ENCODE measurements at regions not wholly inside any gene's neighbourhood (a gene's known extent, or its start where the extent isn't known, plus 50 kb on each side); places are given as distances from the start of the nearest gene placed in this dataset.
"Not testable (repeated sequence)": the region's sequence is repeated elsewhere in the genome, so short reads cannot be mapped to it uniquely, and the experiment has no call there.

DNA sequence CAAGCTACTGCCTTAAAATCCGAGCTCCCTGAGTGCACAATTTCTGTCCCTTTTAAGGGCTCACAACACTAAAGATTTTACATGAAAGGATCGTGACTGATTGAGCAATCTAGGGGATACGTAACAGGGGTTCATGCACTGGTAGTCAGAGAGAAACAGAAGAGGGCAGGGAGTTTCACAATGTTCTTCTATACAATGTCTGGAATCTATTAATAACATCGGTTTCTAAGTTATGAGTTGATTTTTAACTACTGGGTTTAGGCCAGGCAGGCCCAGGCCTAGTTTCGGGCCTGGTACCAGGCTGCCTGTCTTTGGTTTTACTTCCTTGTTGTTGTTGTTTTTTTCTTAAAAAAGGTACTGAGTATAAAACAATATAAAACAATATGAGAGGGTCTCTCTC lies 632.4 kb upstream of the AMOT start:
- FAIRE-seq; H3K56ac ChIP-seq (replicated peaks; ENCODE audit: insufficient read length, low read depth, low read length); H3K23ac ChIP-seq (ENCODE audit: insufficient read length); H3K79me2 ChIP-seq (ENCODE audit: control insufficient read depth in 1 of 2, insufficient read depth in 2 of 2, low read length in 2 of 2); H3K27me3 ChIP-seq (replicated peaks in 1 of 4; ENCODE audit: control insufficient read depth in 3 of 4, extremely low read depth in 1 of 4, insufficient read depth in 3 of 4, low read length in 3 of 4); H2AK5ac ChIP-seq (ENCODE audit: low read depth, low read length); H3K9me3 ChIP-seq (ENCODE audit: insufficient read depth in 2 of 2, low read depth in 1 of 2, low read length in 1 of 2); POLR2A ChIA-PET (ENCODE audit: partially characterized antibody); H2BK15ac ChIP-seq (ENCODE audit: low read length); H3K23me2 ChIP-seq (ENCODE audit: low read depth, low read length); H3K9ac ChIP-seq (replicated peaks in 1 of 4; ENCODE audit: extremely low read depth in 1 of 4, low read depth in 3 of 4, low read length in 3 of 4); H3K27ac ChIP-seq (ENCODE audit: low read depth, low read length); H3K4me3 ChIP-seq (ENCODE audit: extremely low read depth in 1 of 4, insufficient read depth in 2 of 4, low read depth in 3 of 4, low read length in 4 of 4); H3K36me3 ChIP-seq (ENCODE audit: control insufficient read depth in 2 of 4, insufficient read depth in 4 of 4, low read length in 3 of 4); H4K5ac ChIP-seq (ENCODE audit: insufficient read length, low read depth, low read length); CTCF ChIA-PET (ENCODE audit: partially characterized antibody); H3K14ac ChIP-seq (ENCODE audit: insufficient read length); H2BK5ac ChIP-seq (ENCODE audit: low read depth, low read length); H3K4ac ChIP-seq (replicated peaks; ENCODE audit: insufficient read length, low read depth, low read length); H4K8ac ChIP-seq (ENCODE audit: extremely low read depth, insufficient read depth, low read length); H3K4me2 ChIP-seq (ENCODE audit: insufficient read depth in 1 of 2, low read depth in 2 of 2, low read length in 2 of 2); DNase-seq (ENCODE audit: low read depth in 1 of 2, low spot score in 2 of 2); H2AFZ ChIP-seq (ENCODE audit: low read length); H3K18ac ChIP-seq (ENCODE audit: extremely low read depth, low read length); H2BK12ac ChIP-seq (ENCODE audit: low read depth, low read length); H4K20me1 ChIP-seq (replicated peaks in 1 of 2; ENCODE audit: control insufficient read depth in 1 of 2, insufficient read depth in 2 of 2, low read length in 2 of 2); H3K79me1 ChIP-seq (ENCODE audit: low read depth, low read length); H2BK120ac ChIP-seq (replicated peaks; ENCODE audit: low read depth, low read length); H4K91ac ChIP-seq (replicated peaks; ENCODE audit: insufficient read length, low read length); H2BK20ac ChIP-seq (ENCODE audit: low read length): not testable (repeated sequence)
- WGBS, 2 experiments (ENCODE audit: extremely low coverage in 1 of 2, insufficient coverage in 1 of 2, insufficient read length in 1 of 2, insufficient replicate concordance in 2 of 2, low coverage in 1 of 2, low lambda C conversion rate in 2 of 2, missing lambda C conversion rate in 1 of 2), result 87% methylated on average over 4 of the region's 5 CpGs; no CpG with 5 or more reads in 1 of the 2 experiments
- peaks cover 0 to 13% (median 0%) of the 10 kb centered on the region in 4 experiments; a peak in 1 of 7 replicates for H3K4me1 ChIP-seq (replicated peaks in 1 of 4; ENCODE audit: control insufficient read depth in 3 of 4, insufficient read depth in 4 of 4, low read length in 3 of 4)
